A549 (cell line): ENCODE measurements at regions not wholly inside any gene's neighbourhood (a gene's known extent, or its start where the extent isn't known, plus 50 kb on each side); places are given as distances from the start of the nearest gene placed in this dataset.

Source experiments
- USF2 ChIP-seq: fragments of 450-650 bp; IDR thresholded peaks from 2 replicates; pipeline ENCODE4 v1.6.1; 2014; ENCODE audit warnings: antibody characterized with exemption
- TF ChIP-seq, protein P1 (sequence below): fragments of 200-600 bp; sonication (generic); IDR thresholded peaks from 2 replicates; pipeline ENCODE4 v1.6.1; 2016; ENCODE audit warnings: antibody characterized with exemption, mild to moderate bottlenecking, moderate library complexity

- TF ChIP-seq, protein P1, sequence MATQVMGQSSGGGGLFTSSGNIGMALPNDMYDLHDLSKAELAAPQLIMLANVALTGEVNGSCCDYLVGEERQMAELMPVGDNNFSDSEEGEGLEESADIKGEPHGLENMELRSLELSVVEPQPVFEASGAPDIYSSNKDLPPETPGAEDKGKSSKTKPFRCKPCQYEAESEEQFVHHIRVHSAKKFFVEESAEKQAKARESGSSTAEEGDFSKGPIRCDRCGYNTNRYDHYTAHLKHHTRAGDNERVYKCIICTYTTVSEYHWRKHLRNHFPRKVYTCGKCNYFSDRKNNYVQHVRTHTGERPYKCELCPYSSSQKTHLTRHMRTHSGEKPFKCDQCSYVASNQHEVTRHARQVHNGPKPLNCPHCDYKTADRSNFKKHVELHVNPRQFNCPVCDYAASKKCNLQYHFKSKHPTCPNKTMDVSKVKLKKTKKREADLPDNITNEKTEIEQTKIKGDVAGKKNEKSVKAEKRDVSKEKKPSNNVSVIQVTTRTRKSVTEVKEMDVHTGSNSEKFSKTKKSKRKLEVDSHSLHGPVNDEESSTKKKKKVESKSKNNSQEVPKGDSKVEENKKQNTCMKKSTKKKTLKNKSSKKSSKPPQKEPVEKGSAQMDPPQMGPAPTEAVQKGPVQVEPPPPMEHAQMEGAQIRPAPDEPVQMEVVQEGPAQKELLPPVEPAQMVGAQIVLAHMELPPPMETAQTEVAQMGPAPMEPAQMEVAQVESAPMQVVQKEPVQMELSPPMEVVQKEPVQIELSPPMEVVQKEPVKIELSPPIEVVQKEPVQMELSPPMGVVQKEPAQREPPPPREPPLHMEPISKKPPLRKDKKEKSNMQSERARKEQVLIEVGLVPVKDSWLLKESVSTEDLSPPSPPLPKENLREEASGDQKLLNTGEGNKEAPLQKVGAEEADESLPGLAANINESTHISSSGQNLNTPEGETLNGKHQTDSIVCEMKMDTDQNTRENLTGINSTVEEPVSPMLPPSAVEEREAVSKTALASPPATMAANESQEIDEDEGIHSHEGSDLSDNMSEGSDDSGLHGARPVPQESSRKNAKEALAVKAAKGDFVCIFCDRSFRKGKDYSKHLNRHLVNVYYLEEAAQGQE: no peak
- TF ChIP-seq USF2: no peak
Observed at GRCh38 chr13:76266561-76266960, 619.6 kb downstream of the KCTD12 start.
